UCSD-AML1 (cell line): ENCODE measurements at regions not wholly inside any gene's neighbourhood (a gene's known extent, or its start where the extent isn't known, plus 50 kb on each side); places are given as distances from the start of the nearest gene placed in this dataset.
"Not testable (repeated sequence)": the region's sequence is repeated elsewhere in the genome, so short reads cannot be mapped to it uniquely, and the experiment has no call there.

ENCODE experiments used
- DNase-seq: peaks from one replicate; lab custom pipeline; 2025; ENCODE audit not compliant: unreplicated experiment; lab: John Stamatoyannopoulos, UW

DNA sequence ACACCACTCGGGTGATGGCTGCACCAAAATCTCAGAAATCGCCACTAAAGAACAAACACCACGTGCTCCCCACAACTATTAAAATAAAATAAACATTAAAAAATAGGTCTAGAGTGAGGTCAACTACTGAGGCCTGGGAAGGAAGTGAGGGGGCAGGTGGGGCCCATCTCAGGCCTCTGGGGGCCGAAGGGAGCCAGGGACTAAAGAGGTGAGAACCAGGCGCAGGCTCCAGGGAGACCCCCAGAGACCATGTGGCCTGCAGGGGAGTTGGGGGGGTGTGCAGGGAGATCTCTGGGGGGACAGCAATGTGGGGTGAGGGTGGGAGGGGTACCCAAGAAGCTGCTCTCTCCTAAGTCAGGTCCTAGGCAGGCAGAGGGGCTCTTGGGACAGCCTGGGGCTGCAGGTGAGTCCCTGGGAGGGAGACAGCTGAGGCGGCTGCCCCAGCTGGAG is 111.3 kb upstream of the SMURF2 start:
- no peak for DNase-seq

DNA sequence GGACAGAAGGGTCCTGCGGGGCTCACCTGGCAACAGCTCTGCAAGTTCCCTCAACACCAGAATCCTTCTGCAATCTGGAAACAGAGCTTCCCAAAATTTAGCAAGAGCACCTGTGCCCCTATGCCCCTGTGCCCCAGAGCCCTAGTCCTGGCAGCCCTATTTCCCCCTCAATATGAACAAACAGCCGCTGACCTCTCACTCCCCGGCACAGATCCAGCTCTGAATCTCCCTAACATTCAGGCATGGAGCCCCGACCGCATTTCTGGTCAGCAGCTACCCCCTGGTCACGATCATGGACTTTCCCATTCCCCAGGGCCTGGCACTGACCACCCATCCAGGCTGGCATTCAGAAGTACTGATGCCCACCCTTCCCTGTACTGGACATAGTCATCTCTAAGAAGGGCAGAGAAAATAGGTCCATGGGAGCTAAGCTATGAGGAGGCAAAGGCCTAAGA is 110.8 kb upstream of the SMURF2 start:
- no peak for DNase-seq

- no peak for DNase-seq
Observed at GRCh38 chr17:64771980-64772844, 110.1 kb upstream of the SMURF2 start.

DNA sequence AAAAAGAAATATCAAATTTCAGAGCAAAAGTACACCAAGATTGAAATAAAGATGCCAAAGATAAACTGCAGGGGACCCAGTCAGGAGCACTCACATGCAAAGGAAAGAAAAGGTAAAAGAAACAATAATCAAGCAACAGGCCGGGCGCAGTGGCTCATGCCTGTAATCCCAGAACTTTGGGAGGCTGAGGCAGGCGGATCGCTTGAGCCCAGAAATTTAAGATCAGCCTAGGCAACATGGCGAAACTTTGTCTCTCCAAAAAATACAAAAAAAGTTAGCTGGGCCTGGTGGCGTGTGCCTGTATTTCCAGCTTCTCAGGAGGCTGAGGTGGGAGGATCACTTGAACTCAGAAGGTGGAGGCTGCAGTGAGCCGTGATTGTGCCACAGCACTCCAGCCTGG is 107.6 kb upstream of the SMURF2 start:
- no peak for DNase-seq

GRCh38 chr17:64767269-64767997 is 105.3 kb upstream of the SMURF2 start:
- no peak for DNase-seq

GRCh38 chr17:64765191-64765889 is 103.2 kb upstream of the SMURF2 start:
- DNase-seq, result no peak

GRCh38 chr17:64750891-64751677 is 89.0 kb upstream of the SMURF2 start:
- DNase-seq, result peak; percentile 24

- no peak for DNase-seq
Observed at GRCh38 chr17:64750478-64750877, 88.4 kb upstream of the SMURF2 start.

GRCh38 chr17:64749306-64749705 is 87.2 kb upstream of the SMURF2 start:
- no peak for DNase-seq

DNA sequence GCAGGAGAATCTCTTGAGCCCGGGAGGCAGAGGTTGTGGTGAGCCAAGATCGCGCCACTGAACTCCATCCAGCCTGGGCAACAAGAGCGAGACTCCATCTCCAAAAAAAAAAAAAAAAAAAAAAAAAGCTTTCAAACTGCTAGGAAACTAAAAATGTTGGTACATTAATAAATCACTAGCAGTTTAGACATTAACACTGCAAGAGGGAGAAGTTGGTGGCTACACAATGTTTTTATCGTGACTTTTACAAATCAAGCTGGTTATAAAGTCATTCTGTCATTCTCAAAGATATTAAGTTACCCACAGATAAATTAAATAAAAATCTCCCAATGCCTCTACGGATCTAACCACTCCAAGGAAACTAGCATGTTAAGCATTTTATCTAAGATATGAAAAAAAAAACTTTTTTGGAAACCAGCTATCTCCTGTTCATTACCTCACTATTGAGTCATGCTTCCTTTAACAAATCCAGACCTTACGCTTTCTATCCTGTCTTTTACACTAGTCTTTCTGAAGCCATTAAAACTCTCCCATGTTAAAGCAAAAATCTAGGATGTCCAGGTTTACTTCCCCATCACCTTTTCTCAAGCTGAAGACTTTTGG is 85.9 kb upstream of the SMURF2 start:
- no peak for DNase-seq

- DNase-seq, result no peak
Observed at GRCh38 chr17:64742326-64742725, 80.2 kb upstream of the SMURF2 start.

DNA sequence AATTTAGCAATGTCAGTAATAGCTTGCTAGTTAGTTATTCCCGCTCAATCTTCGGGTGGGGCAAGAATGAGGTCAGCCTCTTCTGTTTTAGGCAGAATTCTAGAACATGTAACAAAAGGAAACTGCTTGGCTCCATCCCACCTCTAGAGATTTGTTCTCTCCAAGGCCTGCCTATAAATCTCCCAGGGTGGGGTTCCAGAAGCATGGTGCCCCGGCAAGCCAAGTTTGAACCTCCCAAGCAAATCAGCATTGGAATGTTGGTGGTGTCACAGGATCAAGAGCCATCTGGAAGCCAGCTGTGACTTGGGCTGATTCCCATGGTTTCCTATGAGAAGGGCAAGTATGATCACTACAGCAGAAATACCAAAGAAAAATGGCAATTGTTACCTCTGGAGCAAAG is 79.8 kb upstream of the SMURF2 start:
- not testable (repeated sequence) for DNase-seq

GRCh38 chr17:64741038-64741641 is 79.0 kb upstream of the SMURF2 start:
- no peak for DNase-seq

GRCh38 chr17:64739316-64740058 is 77.4 kb upstream of the SMURF2 start:
- no peak for DNase-seq

- peak; percentile 39 for DNase-seq
Observed at GRCh38 chr17:64736804-64737492, 74.8 kb upstream of the SMURF2 start.

DNA sequence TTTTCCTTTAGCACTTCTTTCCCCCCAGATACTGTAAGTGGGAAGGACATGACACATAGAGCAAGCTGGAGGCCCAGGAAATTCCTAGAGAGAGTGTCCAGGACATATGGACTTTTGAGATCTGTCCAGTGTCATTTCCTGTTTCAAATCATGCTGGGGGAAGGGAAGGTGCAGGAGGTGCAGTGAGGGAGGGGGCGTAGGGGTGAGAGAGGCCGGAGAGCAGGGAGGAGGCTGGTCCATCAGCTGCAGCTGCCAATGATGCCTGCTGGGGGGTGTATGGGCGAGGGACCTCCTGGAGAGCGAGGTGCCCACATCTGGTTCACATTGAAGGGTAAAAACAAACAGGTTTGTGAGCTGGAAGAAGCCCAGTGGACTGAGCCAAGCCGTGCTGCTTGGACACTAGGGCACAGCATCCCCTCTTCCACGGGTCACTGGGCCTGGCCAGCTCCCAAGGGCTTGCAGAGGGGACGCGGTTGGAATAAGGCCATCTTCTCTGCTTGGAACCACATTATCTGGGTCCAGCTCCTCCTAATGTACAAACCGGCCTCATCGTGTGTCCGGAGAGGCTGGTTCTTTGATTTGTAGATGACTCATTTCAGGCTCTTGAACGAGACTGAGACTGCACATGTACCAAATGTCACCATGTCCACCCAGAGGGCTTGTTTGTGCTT is 70.4 kb upstream of the SMURF2 start:
- DNase-seq, result no peak

- DNase-seq, result not testable (repeated sequence)
Observed at GRCh38 chr17:64730023-64730422, 67.9 kb upstream of the SMURF2 start.

GRCh38 chr17:64729201-64729600 is 67.1 kb upstream of the SMURF2 start:
- no peak for DNase-seq
